Fibroblast of pulmonary artery (primary cell): ENCODE measurements at regions not wholly inside any gene's neighbourhood (a gene's known extent, or its start where the extent isn't known, plus 50 kb on each side); places are given as distances from the start of the nearest gene placed in this dataset.

Experiments
- DNase-seq: peaks from one replicate; pipeline ENCODE4 v3.0.0-alpha.2; 2010; ENCODE audit warnings: low read depth
- H3K4me3 ChIP-seq: replicated peaks from 2 replicates; pipeline ENCODE4 v1.5.1; 2011; ENCODE audit warnings: low read depth, mild to moderate bottlenecking, control low read depth, low read length, moderate library complexity
- TF ChIP-seq, protein P1 (sequence below): IDR thresholded peaks from 2 replicates; pipeline ENCODE4 v1.5.1; 2011; ENCODE audit warnings: mild to moderate bottlenecking, control low read depth, low read length, inconsistent platforms; ENCODE audit errors: missing control alignments

DNA sequence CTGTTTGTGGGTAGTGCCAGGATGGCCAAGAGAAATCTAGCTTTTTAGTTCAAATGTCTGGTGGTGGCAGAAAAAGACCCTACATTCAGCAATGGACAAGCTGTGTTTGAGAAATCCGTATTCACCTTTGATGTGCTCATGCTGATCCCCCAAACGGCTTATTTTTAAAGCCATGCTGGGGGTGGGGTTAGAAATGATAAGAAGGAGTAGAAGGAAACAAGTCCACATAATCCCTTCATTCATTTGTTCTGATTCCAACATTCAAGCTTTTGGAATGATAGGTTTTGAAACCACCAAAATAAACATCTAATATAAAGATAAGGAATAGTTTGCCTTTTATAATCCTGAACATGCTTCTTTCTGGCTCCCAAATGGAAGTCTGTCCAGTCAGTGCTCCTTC is 92.0 kb upstream of the DKK2 start:
- DNase-seq: no peak
- TF ChIP-seq, protein P1, sequence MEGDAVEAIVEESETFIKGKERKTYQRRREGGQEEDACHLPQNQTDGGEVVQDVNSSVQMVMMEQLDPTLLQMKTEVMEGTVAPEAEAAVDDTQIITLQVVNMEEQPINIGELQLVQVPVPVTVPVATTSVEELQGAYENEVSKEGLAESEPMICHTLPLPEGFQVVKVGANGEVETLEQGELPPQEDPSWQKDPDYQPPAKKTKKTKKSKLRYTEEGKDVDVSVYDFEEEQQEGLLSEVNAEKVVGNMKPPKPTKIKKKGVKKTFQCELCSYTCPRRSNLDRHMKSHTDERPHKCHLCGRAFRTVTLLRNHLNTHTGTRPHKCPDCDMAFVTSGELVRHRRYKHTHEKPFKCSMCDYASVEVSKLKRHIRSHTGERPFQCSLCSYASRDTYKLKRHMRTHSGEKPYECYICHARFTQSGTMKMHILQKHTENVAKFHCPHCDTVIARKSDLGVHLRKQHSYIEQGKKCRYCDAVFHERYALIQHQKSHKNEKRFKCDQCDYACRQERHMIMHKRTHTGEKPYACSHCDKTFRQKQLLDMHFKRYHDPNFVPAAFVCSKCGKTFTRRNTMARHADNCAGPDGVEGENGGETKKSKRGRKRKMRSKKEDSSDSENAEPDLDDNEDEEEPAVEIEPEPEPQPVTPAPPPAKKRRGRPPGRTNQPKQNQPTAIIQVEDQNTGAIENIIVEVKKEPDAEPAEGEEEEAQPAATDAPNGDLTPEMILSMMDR: no peak
- H3K4me3 ChIP-seq: no peak overlapping the region

DNA sequence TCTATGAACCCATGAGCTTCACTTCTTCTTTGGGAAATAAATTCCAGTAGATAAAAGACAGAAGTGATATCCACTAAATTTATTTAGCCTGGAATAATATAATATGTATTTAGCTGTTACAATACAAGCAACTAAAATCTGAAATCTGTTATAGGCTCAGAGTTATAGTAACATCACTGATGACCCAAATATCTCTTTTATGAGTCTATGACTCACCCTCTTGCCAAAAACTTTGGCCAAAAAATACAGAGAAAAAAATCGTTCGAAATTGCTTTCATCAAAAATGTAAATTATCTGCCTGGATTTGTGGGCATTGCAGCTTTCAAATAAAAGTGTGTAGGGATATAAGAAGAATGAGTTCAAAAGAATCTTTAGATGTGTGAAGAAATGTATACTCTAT is 89.4 kb upstream of the DKK2 start:
- H3K4me3 ChIP-seq: no peak overlapping the region
- TF ChIP-seq, protein P1: no peak
- DNase-seq: no peak

DNA sequence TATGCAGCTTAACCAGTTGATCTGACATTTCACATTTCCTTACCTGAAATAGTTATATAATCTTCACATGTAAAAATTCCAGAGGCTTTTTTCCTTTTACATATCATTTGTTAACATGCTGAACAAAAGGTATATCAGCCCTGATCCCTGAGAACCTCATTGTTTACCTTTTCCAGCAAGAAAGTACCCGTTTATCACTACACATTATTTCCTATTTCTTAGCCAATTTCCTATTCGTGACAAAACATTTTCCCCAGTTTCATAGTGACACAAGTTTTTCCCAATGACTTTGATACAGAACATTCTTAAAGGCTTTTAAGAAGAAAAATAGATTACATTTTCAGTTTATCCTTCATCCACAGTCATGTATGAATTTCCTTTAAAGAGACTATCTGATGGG is 86.6 kb upstream of the DKK2 start:
- DNase-seq: no peak
- H3K4me3 ChIP-seq: no peak overlapping the region
- TF ChIP-seq, protein P1: no peak

DNA sequence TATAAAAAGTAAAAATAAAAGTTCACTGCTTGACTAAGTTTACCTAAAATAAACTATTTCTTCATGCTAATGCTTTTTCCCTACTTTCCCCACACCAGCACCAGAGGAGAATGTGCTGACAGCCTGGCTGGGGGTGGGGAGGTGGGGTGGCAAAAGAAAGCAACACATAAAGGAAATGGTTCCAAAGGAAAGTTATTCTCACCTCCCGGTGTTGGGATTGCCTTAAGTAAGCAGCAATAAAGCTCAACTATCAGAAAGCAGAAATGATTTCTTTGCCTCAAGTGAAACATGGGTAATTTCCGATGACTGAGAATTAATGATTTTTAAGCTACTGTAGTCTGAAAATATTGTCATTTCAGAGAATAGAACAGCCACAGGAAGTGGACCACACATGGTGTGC is 84.5 kb upstream of the DKK2 start:
- H3K4me3 ChIP-seq: no peak overlapping the region
- TF ChIP-seq, protein P1: no peak
- DNase-seq: no peak

DNA sequence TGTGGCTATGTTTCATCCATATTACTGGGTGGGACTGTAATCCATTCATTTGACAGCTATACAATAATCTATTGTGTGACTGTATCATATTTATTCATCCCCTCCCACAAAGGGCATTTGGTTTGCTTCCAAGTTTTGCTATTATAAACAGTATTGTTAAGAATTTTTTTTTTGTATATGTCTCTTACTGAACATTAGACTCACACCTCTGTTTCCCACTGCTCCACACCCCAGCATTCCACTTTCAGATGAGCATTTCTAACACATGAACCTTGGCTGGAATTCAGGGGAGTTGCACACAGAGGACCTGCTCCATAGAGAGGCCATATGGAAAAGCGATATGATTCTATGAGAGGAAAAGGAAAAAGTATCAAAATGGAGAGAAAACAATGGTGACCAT is 81.6 kb upstream of the DKK2 start:
- H3K4me3 ChIP-seq: no peak overlapping the region
- no peak for DNase-seq
- TF ChIP-seq, protein P1: no peak

DNA sequence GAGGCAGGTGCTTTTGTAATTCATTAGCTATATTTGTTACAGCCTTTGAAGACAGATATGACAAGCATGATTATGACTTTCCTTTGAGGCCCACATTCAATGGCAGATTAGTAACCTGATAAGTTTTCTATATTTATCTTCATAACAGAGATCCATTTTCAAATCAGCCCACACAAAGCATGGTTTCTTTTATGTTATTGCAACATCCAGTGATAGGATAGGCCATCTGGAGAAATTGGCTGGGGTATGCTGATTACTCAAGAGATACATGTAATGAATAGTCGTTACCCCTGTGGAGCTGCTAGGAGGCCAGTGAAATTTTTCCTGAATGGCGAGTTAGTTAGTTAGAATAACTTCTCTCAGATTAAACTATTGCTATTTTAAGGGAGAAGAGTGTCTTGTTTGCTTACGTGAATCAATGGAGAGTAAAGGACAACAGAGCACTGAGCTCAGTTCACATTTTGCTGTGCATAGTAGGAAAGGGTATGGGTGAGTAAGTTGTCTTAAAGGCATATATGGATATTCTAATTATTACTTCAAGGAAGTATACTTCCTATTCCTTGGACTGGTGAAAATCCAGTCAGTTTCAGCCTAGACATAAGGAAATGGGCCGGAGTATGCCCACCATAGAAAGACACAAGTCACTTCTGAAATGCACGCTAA is 79.2 kb upstream of the DKK2 start:
- no peak overlapping the region for H3K4me3 ChIP-seq
- DNase-seq: peak; percentile 13
- TF ChIP-seq, protein P1: no peak

DNA sequence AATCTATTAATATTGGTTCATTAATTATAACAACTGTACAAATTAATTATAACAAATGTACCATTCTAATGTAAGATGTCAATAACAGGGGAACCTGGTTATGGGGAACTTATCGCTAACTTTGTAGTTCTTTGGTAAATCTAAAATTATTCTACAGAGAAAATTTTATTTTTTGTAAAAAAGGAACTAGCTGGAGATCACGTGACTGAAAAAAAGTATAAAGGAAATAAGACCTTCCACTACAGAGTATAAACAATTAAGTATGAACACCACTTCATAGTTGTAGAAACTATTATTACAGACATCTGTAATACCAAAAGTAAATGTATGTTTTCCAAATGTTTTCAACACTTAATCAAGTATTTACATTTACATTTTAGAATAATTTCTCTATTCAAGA is 77.9 kb upstream of the DKK2 start:
- TF ChIP-seq, protein P1: no peak
- no peak for DNase-seq
- no peak overlapping the region for H3K4me3 ChIP-seq
